Fibroblast of skin of left biceps (primary cell): ENCODE measurements at regions not wholly inside any gene's neighbourhood (a gene's known extent, or its start where the extent isn't known, plus 50 kb on each side); places are given as distances from the start of the nearest gene placed in this dataset.
"Not testable (repeated sequence)": the region's sequence is repeated elsewhere in the genome, so short reads cannot be mapped to it uniquely, and the experiment has no call there.

ENCODE experiments used
- DNase-seq, 2 experiments: peaks; one replicate each; pipeline ENCODE4 v3.0.0-alpha.2; 2013; ENCODE audit warnings: low read depth in 2 of 2

DNA sequence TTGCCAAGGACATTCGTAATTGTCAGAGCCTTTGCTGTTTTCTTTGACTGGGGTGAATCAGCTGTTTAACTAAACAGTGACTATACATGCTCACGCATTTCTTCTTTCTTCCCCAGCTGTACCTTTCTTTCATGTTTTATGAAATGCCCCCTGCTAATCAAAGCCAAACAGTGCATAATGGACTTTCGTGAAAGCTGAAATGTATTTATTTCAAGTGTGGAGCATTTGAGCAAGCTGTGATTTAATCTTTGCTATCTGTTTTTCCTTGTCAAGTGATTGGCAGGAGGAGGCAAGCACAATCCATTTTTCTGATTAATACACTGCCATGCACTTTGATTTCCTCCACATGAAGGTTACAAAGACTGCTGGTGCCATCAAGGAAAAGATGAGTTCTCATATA is 831.7 kb upstream of the SPRY2 start:
- no peak for DNase-seq

DNA sequence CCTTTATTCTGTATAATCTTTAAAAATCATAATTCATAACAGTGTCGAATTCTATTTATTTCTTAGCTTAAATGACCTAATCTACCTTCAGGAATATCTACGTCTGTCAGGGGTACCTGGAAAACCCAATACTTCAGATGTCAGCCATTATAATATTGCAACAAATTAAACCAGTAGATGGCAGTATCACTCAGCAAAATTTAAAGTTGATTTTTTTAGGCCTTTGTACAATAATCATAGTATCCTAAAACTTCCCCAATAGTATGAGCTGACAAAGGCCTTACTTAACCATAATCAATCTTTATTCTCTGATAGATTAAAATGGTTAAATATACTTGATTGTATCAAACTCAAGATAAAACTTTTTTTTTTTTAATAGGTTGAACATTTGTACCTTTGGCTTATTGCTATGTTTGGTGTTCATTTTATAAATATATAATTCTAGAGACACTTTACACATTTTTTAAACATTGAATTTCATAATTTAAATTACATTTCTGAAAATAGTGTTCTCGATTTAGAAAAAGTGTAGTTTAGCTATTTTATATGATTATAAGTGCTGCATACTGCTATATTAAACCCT is 830.2 kb upstream of the SPRY2 start:
- DNase-seq = no peak

DNA sequence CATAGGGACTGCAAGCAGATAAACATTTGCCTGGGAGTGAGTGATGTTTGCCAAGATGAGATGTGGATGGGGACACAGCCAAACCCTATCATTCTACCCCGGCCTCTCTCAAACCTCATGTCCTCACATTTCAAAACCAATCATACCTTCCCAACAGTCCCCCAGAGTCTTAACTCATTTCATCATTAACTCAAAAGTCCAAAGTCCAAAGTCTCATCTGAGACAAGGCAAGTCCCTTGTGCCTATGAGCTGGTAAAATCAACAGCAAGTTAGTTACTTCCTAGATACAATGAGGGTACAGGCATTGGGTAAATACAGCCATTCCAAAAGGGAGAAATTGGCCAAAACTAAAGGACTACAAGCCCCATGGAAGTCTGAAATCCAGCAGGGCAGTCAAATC is 822.9 kb upstream of the SPRY2 start:
- DNase-seq = not testable (repeated sequence)

DNA sequence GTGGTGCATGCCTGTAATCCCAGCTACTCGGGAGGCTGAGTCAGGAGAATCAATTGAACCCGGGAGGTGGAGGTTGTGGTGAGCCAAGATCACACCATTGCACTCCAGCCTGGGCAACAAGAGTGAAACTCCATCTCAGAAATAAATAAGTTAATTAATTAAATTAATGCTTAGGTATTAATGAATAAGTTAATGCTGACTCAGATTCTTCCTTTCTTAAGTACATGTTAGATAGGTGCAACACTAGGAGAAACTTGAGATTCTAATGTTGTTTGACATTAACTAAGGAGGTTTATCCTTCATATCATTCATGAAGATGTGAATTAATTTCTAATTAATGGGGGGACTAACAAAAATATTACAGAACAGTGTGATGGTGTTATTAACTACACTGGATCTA is 812.6 kb upstream of the SPRY2 start:
- no peak for DNase-seq

DNA sequence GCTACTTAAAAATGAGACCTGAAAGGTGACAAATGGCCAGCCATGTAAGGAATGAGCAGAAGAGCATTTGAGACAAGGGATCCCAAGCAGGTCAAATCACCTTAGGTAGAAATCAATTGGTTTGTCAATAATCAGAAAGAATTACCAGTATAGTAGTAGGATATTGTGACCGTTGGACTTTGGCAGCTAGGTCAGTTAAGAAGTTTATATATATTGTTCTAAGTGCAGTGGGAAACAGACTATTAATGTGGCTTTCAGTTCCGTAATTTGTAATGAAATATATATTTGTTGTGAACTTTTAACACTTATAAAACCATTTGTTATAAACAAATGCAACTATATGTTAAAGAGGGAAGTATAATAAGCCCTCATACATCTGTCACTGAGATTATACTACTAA is 807.9 kb upstream of the SPRY2 start:
- no peak for DNase-seq

DNA sequence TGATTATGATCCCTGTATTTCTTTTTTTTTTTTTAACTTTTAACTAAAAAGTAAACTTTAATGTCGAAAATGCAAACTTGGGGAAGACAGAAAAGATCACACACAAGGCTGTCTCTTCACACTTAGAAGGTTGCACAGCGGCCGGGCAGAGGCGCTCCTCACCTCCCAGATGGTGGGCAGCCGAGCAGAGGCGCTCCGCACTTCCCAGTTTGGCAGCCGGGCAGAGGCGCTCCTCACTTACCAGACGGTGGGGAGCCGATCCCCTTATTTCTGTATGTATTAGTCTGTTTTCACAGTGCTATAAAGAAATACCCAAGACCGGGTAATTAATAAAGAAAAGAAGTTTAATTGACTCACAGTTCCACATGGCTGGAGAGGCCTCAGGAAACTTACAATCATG is 805.6 kb upstream of the SPRY2 start:
- DNase-seq = not testable (repeated sequence)

DNA sequence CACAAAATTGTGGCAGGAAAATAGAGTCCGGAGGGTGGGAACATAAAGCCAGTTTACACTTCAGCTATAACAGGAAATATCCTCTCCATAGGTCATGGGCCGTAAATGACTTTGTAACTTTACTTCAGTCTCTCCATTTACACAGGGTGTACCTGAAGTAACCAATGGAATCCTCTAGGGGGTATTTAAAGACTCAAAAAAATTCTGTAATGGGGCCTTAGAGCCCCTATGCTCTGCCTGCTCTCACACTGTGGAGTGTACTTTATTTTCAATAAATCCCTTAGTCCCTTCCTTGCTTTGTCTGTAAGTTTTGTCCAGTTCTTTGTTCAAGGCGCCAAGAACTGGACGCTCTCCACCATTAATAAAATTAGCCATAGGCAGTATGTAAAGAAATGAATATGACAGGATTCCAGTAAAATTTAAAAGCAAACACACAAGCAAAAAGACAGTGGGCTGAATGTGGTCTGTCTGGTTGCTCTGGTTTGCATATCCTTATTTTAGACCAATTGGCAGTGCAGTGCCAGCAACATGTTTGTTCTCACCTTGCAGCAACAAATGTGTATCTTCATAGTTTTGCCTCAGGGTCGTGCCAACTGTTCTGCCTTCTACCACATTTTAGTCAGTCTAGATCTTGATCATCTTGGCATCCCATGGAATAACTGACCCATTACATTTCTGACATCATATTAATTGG is 801.5 kb upstream of the SPRY2 start:
- DNase-seq = no peak

DNA sequence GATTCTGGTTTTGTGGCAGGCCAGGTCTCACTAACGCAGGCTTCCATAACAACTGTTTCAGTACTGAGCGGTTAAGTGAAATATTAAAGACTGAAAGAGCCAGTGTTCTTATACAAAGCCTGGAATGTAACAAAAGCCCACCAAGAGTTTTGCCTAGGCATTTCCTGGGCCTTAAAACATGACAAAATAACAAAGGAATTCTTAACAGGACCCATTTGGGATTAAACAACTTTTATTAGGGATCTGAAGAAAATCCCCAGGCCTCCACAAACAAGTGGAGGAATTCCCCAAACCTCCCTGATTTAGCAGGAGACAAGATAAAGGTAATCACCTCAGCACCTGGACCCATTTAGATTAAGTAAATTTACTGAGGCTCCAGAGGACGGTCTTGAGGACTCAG is 799.7 kb upstream of the SPRY2 start:
- DNase-seq = no peak

DNA sequence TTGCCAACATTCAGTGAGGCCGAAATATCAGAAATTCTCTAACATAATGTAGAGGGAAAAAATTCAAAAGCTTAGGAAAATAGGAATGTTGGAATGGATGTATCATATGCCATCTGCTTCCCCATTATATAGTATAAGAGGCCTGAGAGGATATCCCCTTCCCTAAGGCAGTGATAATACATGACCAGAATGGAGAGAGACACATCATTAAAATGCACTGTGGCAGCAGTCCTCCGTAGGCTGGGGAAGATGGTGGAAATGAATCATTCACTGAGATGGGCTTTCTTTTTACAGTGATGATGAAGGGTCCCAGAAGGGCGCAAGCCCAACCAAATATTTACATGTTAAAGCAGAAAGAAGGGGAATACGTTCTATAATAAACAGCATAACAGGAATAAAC is 799.1 kb upstream of the SPRY2 start:
- no peak for DNase-seq

DNA sequence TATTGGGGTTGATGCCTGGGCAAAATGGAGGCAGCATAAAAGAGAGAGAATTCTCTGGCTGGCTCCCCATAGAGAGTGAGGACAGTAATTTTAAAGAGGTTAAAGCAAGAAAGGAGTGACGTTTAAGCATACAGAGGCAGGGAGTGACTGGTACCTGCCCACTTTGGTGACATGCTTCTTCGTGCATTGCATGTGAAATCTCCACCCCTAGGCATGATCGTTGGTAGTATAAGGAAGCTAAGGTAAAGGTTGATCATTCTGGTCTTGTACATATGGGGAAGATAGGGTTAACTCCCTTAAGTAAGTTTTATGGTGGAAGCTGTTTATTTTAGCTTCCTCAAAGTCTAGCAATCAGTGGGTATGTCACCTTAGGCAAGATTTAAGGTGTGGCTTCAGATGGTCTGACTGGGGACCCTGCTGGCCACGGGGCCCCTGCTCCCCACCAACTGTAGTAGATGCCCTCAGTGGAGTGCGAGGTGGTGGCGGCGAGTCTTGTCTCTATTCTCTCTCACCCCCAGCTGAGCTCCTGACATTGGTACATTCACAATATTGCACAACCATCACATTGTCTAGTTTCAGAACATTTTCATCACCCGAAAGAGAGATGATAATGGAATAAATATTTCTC is 797.5 kb upstream of the SPRY2 start:
- DNase-seq = no peak

DNA sequence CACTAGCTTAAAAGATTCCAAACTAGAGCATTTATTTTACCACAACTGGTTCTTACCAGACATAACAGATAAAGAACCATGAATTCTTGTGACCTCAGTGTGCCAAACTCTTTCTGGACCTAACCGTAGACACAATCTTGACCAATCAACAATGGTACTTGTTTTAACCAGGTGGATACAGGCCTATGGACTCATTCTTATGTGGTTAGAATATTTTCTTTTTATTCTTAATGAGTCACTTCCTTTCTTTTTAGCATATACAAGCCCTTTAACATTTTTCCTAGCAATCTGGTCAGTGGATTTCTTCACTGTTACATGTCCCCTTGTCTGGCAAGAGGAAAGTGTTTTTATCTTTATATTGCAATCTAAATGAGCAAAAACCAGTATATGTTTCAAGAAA is 792.1 kb upstream of the SPRY2 start:
- no peak for DNase-seq

DNA sequence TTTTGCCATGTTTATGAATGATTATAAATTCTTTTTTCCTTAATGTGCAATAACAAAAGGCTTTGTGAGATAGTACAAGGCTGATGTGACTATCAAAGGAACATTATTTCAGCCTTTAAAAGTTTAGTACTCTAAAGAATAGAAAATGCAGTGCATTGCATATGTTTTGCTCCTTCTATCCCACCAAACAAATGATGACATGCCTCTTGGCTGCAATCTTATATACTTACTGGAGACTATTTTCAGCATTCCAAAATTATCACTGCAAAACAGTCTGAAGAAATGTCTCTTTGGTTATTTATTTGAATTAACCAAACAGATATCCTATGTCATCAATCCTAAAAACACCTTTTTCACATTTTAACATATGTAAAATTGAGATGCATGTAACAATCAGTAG is 776.5 kb upstream of the SPRY2 start:
- DNase-seq = no peak

DNA sequence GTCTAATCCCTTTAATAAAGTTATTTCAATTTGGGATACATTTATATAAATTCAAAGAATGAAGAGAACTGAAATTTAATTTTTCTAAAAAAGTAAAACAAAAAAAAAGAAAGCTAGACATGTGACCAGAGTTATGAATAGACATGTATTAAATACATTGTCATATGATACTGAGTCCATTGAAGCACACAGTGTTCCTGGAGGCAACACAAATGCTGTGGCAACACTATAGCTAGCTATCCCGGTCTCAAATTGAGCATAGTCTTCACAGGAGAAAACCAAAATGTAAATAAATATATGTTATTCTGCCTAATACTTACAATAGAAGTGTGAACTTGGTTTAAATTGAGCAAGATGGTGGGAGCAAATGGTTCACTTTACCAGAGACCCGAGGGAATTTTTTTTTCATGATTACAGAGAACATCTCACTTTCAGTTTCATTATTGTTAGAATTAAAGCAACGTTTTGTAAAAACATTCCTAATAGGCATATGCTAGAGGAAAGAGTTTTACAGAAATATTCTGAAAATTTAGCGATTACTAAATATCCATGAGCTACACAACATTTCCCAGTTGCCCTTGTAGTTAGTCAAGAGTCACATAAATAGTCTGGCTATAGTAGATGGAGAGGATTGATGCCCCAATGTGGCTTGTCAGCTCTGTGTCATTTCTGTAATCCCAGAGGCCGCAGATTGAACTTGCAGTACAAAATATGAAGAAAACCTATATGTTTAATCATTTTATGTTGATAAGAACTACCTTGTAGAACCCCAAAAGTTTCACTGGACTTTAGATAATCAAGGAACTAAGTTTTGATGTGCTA is 775.7 kb upstream of the SPRY2 start:
- DNase-seq = no peak

DNA sequence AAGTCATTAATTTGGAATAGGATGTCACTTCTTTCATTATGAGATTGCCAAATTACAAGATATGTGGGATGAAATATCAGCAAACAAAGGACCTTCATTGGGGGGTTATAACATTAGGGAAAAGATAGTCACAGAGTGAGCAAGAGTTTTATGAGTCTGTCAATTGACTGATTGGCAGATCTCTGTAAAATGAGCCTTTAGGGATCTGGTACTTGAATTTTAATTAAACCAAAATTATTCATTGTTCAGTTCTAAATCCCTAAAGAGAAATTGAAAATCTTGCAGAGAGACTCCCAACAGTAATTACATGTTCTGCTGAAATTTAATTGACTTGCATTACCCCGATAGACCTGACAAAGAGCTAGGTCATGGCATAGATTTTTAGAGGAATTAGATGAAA is 768.1 kb upstream of the SPRY2 start:
- DNase-seq = no peak

DNA sequence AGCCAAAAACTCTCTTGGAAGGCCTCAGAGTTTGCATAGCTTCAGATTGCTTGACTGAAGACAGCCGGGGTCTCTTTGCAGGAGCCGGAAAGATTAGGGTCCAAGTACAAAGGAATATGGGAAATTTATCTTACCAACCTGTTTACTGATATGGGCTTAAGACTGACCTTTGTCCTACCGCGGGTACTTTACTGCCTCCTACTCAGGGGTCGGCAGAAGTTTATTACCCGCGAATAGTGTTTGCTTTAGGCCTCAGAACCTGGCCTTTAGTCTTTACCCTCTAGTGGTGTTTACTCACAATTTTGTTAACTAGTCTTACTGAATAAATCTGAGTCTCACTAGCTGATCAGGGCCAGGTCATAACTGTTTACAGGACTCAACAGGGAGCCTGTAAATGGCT is 765.4 kb upstream of the SPRY2 start:
- no peak for DNase-seq

DNA sequence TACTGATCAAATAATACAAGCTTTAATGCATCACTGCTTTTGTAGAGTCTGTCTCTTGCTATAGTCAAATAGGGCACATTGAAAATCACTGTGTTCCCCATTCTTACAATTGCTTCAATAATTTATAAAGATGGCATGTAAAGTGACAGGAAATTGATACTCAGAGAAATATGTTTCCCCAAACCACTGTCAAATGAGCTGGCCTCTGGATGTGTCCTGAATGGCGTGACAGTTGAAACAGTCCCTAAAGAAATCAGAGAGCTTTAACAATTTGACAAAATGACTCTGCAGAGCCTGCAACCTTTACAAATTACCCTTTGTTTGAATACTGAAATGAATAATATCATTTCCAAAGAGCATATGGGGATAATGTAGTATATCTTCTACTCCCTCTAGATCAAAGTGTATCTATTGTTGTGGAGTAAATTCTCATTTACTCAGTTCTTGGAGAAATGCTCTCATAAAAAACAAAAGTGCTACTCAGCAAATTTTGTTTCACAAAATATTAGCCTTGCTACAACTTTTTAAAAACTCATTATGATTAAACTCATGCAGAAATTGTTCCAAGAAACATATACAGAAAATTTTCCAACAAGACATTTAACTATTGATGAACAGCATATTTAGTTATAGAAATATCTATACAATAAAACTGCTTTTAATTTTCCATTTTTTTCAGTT is 763.2 kb upstream of the SPRY2 start:
- no peak for DNase-seq

DNA sequence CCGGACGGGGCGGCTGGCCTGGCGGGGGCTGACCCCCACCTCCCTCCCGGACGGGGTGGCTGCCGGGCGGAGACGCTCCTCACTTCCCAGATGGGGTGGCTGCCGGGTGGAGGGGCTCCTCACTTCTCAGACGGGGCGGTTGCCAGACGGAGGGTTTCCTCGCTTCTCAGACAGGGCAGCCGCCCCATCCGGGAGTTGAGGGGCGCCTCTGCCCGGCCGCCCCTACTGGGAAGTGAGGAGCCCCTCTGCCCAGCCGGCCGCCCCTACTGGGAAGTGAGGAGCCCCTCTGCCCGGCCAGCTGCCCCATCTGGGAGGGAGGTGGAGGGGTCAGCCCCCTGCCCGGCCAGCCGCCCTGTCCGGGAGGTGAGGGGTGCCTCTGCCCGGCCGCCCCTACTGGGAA is 761.1 kb upstream of the SPRY2 start:
- DNase-seq = not testable (repeated sequence)

DNA sequence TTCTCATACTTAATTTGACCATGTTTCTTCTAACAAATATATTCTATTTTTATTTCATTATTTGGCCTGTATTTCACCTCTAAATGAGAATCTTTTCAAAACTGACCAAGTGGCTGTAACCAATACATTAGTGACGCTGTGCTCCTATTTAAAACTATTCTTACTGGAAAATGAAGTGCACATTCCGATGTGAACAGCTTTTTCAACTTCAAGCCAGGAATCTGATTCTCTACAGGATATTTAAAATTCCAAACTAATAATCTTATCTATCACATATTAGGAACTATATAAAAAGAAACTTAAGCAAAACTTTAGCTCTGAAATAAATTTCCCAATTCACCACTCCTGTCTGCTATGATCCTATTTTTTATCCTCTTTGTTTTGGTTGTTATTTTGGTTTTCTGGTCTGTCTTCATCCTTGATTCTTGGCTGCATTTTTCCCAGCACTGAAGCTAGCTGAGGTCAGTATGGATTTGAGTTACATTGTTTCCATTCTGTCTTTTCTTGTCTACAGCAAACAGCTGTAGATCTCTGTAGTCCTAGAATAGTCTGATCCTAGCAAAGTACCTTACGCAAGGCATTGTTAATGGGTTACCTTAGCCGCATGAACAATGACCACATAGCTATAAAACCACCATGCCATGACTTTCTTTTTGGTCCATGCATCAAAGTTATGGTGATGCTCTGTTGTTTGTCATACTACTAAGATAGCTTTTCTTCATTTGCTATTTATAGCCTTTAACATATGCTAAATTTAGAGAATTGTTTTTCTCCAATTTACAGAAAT is 748.6 kb upstream of the SPRY2 start:
- DNase-seq = no peak

DNA sequence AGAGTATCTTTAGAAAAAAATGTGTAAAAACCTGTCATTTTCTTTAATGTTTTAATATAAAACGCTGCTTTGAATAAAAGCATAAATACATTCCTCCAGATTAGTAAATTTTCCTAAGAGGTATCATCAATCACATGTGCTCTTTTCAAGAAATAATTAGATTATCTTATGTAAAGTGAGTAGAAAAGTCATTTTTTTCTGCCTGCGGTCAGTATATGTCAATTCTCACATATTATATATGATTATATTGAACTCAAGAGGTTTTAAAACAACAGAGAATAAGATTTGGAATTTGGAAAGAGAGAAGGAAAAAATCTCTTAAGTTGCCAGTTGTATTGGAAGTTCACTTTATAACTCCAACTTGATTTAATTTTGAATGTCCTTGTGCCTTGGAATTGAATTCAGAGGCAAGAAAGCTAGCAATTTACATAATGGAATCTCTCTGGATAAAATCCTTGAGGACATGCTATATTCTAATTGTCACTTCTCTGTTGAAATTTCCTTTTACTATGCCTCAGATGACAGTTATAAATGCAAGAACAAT is 740.1 kb upstream of the SPRY2 start:
- no peak for DNase-seq

DNA sequence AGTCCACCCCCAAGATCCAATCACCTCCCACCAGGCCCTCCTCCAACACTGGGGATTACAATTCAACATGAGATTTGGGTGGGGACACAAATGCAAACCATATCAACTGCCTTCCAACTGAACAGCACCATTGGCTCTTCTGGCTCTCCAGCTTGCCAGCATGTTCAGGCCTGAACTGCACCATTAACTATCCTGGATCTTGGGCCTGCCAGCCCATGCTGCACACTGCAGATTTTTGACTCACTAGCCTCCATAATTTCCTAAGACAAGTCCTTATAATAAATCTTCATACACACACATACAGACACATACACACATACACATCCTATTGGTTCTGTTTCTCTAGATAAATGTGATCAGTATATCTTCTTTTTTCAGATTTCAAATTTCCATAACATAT is 737.1 kb upstream of the SPRY2 start:
- no peak for DNase-seq

DNA sequence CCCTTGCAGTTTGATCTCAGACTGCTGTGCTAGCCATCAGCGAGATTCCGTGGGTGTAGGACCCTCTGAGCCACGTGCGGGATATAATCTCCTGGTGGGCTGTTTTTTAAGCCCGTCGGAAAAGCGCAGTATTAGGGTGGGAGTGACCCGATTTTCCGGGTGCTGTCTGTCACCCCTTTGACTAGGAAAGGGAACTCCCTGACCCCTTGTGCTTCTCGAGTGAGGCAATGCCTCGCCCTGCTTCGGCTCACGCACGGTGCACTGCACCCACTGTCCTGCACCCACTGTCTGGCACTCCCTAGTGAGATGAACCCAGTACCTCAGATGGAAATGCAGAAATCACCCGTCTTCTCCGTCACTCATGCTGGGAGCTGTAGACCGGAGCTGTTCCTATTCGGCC is 728.9 kb upstream of the SPRY2 start:
- not testable (repeated sequence) for DNase-seq
